WTC11 (cell line): ENCODE measurements at regions not wholly inside any gene's neighbourhood (a gene's known extent, or its start where the extent isn't known, plus 50 kb on each side); places are given as distances from the start of the nearest gene placed in this dataset.

Experiments used
- ATAC-seq: fragments of 200-7000 bp; cut with Tn5 transposase; 2 replicates; pipeline ENCODE4 v1.10.0; 2021; ENCODE audit warnings: mild to moderate bottlenecking, moderate library complexity
- CTCF ChIA-PET: fragments of 300-600 bp; sonication (Branson Sonifier 250); formaldehyde crosslinking; loops from one replicate; lab custom pipeline; 2021; ENCODE audit warnings: antibody characterized with exemption; lab: Charles Lee
- POLR2A ChIA-PET: fragments of 350-600 bp; sonication (Branson Sonifier 250); formaldehyde crosslinking; loops from one replicate; lab custom pipeline; 2021; ENCODE audit warnings: antibody characterized with exemption; lab: Charles Lee
- DNase-seq: peaks from one replicate; pipeline ENCODE4 v3.0.0; 2021; ENCODE audit warnings: low spot score
- H3K27ac Mint-ChIP-seq: 2 replicates; pipeline ENCODE4 v1.8.0; 2021; ENCODE audit warnings: mixed read lengths
- H3K27me3 Mint-ChIP-seq: 2 replicates; pipeline ENCODE4 v1.8.0; 2021; ENCODE audit warnings: low read depth, mild to moderate bottlenecking, moderate library complexity, mixed read lengths
- H3K36me3 Mint-ChIP-seq: 2 replicates; pipeline ENCODE4 v1.8.0; 2021; ENCODE audit warnings: mixed read lengths
- H3K4me1 Mint-ChIP-seq: 2 replicates; pipeline ENCODE4 v1.8.0; 2022; ENCODE audit warnings: mixed read lengths
- H3K4me3 Mint-ChIP-seq: 2 replicates; pipeline ENCODE4 v1.8.0; 2021; ENCODE audit warnings: mild to moderate bottlenecking, moderate library complexity, mixed read lengths
- H3K9me3 Mint-ChIP-seq: 2 replicates; pipeline ENCODE4 v1.8.0; 2021; ENCODE audit warnings: mixed read lengths
- AR ChIP-seq: fragments of 250-450 bp; sonication (Bioruptor Pico); IDR thresholded peaks from 2 replicates; pipeline ENCODE4 v1.9.0; 2021; ENCODE audit warnings: mild to moderate bottlenecking
- CREB1 ChIP-seq: sonication (generic); formaldehyde crosslinking; IDR thresholded peaks from 2 replicates; pipeline ENCODE4 v1.8.0; 2023; ENCODE audit warnings: mild to moderate bottlenecking, missing genetic modification reagents
- E2F1 ChIP-seq: sonication (generic); formaldehyde crosslinking; IDR thresholded peaks from 2 replicates; pipeline ENCODE4 v1.8.0; 2022; ENCODE audit warnings: mild to moderate bottlenecking, missing genetic modification reagents
- ELF4 ChIP-seq: sonication (generic); formaldehyde crosslinking; IDR thresholded peaks from 2 replicates; pipeline ENCODE4 v1.8.1; 2022; ENCODE audit warnings: low read depth, mild to moderate bottlenecking, moderate library complexity, missing genetic modification reagents
- ERG ChIP-seq: fragments of 250-450 bp; sonication (Bioruptor Pico); IDR thresholded peaks from 2 replicates; pipeline ENCODE4 v1.8.0; 2021; ENCODE audit warnings: mild to moderate bottlenecking
- ESRRA ChIP-seq: sonication (generic); formaldehyde crosslinking; IDR thresholded peaks from 2 replicates; pipeline ENCODE4 v1.8.1; 2022; ENCODE audit warnings: mild to moderate bottlenecking, missing genetic modification reagents, borderline replicate concordance
- FOXJ3 ChIP-seq: sonication (generic); formaldehyde crosslinking; IDR thresholded peaks from 2 replicates; pipeline ENCODE4 v1.9.0; 2021; ENCODE audit warnings: missing genetic modification reagents, mild to moderate bottlenecking, borderline replicate concordance
- IRF1 ChIP-seq: sonication (generic); formaldehyde crosslinking; IDR thresholded peaks from 2 replicates; pipeline ENCODE4 v1.8.0; 2023; ENCODE audit warnings: missing genetic modification reagents
- MAX ChIP-seq: sonication (generic); formaldehyde crosslinking; IDR thresholded peaks from 2 replicates; pipeline ENCODE4 v1.8.0; 2022; ENCODE audit warnings: mild to moderate bottlenecking, missing genetic modification reagents
- NR1H2 ChIP-seq: sonication (generic); formaldehyde crosslinking; IDR thresholded peaks from 2 replicates; pipeline ENCODE4 v1.9.0; 2021; ENCODE audit warnings: mild to moderate bottlenecking, moderate library complexity, missing genetic modification reagents
- PRRX2 ChIP-seq: fragments of 250-450 bp; sonication (Bioruptor Pico); IDR thresholded peaks from 2 replicates; pipeline ENCODE4 v1.8.0; 2021; ENCODE audit warnings: mild to moderate bottlenecking
- RELA ChIP-seq: sonication (generic); formaldehyde crosslinking; IDR thresholded peaks from 2 replicates; pipeline ENCODE4 v1.8.1; 2022; ENCODE audit warnings: missing genetic modification reagents, mild to moderate bottlenecking, borderline replicate concordance
- STAT6 ChIP-seq: sonication (generic); formaldehyde crosslinking; conservative IDR thresholded peaks from 2 replicates; pipeline ENCODE4 v1.8.1; 2023; ENCODE audit warnings: mild to moderate bottlenecking, low read depth, missing genetic modification reagents, moderate library complexity
- USF2 ChIP-seq: sonication (generic); formaldehyde crosslinking; IDR thresholded peaks from 2 replicates; pipeline ENCODE4 v1.8.1; 2023; ENCODE audit warnings: mild to moderate bottlenecking, missing genetic modification reagents, moderate library complexity
- ZBTB21 ChIP-seq: sonication (generic); formaldehyde crosslinking; IDR thresholded peaks from 2 replicates; pipeline ENCODE4 v1.8.1; 2023; ENCODE audit warnings: mild to moderate bottlenecking, missing genetic modification reagents, borderline replicate concordance
- ZMAT4 ChIP-seq: fragments of 250-450 bp; sonication (Bioruptor Pico); IDR thresholded peaks from 2 replicates; pipeline ENCODE4 v1.9.0; 2021; ENCODE audit warnings: mild to moderate bottlenecking
- ZNF121 ChIP-seq: sonication (generic); formaldehyde crosslinking; IDR thresholded peaks from 2 replicates; pipeline ENCODE4 v1.8.0; 2023; ENCODE audit warnings: missing genetic modification reagents
- ZNF138 ChIP-seq: sonication (generic); formaldehyde crosslinking; conservative IDR thresholded peaks from 2 replicates; pipeline ENCODE4 v1.8.1; 2022; ENCODE audit warnings: mild to moderate bottlenecking, moderate library complexity, missing genetic modification reagents
- ZNF396 ChIP-seq: fragments of 250-450 bp; sonication (Bioruptor Pico); IDR thresholded peaks from 2 replicates; pipeline ENCODE4 v1.8.0; 2021; ENCODE audit warnings: mild to moderate bottlenecking, moderate library complexity, borderline replicate concordance
- ZNF512 ChIP-seq: sonication (generic); formaldehyde crosslinking; IDR thresholded peaks from 2 replicates; pipeline ENCODE4 v1.8.1; 2022; ENCODE audit warnings: missing genetic modification reagents, borderline replicate concordance

GRCh38 chr1:106584676-106585075, 471.8 kb upstream of the PRMT6 start (continued):
- TF ChIP-seq ZBTB21 (CRISPR knock-in tag), result no peak

GRCh38 chr1:106600626-106601025, 455.8 kb upstream of the PRMT6 start:
- ChIA-PET CTCF (no interaction called here), POLR2A (no interaction called here)
- Mint-ChIP-seq H3K4me1 (no peaks in the 10 kb centered on the region), H3K36me3 (no peaks in the 10 kb centered on the region)
- DNase-seq, result no peak
- no peak for TF ChIP-seq ERG (CRISPR knock-in tag)
- TF ChIP-seq, all 79 proteins: peak for 0
- H3K27ac Mint-ChIP-seq, result no peak overlapping the region
- H3K27me3 Mint-ChIP-seq, result no peaks in the 10 kb centered on the region
- H3K9me3 Mint-ChIP-seq, result peaks cover 7% of the 10 kb centered on the region
- no peak overlapping the region for H3K4me3 Mint-ChIP-seq
- no peak for ATAC-seq

GRCh38 chr1:106603616-106604015, 452.9 kb upstream of the PRMT6 start:
- Mint-ChIP-seq H3K9me3 (peaks cover 7% of the 10 kb centered on the region), H3K27ac (no peak overlapping the region), H3K4me1 (no peaks in the 10 kb centered on the region), H3K36me3 (no peaks in the 10 kb centered on the region), H3K27me3 (no peaks in the 10 kb centered on the region), H3K4me3 (no peak overlapping the region)
- no peak for ATAC-seq
- POLR2A ChIA-PET, result no interaction called here
- no peak for DNase-seq
- TF ChIP-seq ZNF512 (CRISPR knock-in tag), result no peak
- TF ChIP-seq ESRRA (CRISPR knock-in tag), result no peak
- no peak for TF ChIP-seq ZNF121 (CRISPR knock-in tag)
- TF ChIP-seq NR1H2, result no peak
- no peak for TF ChIP-seq STAT6 (CRISPR knock-in tag)
- TF ChIP-seq RELA (CRISPR knock-in tag), result no peak
- no peak for TF ChIP-seq USF2 (CRISPR knock-in tag)
- no peak for TF ChIP-seq FOXJ3 (CRISPR knock-in tag)
- TF ChIP-seq CREB1 (CRISPR knock-in tag), result no peak
- no peak for TF ChIP-seq ELF4 (CRISPR knock-in tag)
- TF ChIP-seq IRF1 (CRISPR knock-in tag), result no peak
- no peak for TF ChIP-seq E2F1 (CRISPR knock-in tag)
- TF ChIP-seq ZMAT4 (CRISPR knock-in tag), result no peak
- no peak for TF ChIP-seq ZNF138 (CRISPR knock-in tag)
- no peak for TF ChIP-seq ZNF396 (CRISPR knock-in tag)
- TF ChIP-seq PRRX2 (CRISPR knock-in tag), result no peak
- no peak for TF ChIP-seq AR
- TF ChIP-seq MAX (CRISPR knock-in tag), result no peak
- CTCF ChIA-PET, result no interaction called here
